Thyroid gland (tissue), 4 donors: ENCODE measurements at regions not wholly inside any gene's neighbourhood (a gene's known extent, or its start where the extent isn't known, plus 50 kb on each side); places are given as distances from the start of the nearest gene placed in this dataset.

Experiments used
- CTCF ChIP-seq, 6 experiments: fragments of 200-600 bp in 3 of 6; fragments of 450-650 bp in 3 of 6; sonication (generic) in 3 of 6; IDR thresholded peaks; one replicate each; pipeline ENCODE4 v1.5.1; 2016 to 2019; ENCODE audit warnings: antibody characterized with exemption in 6 of 6, mild to moderate bottlenecking in 2 of 6, inconsistent platforms in 1 of 6, moderate library complexity in 1 of 6
- POLR2A ChIP-seq, 2 donors: fragments of 450-650 bp; IDR thresholded peaks; one replicate each; pipeline ENCODE4 v1.6.1; 2017; ENCODE audit warnings: antibody characterized with exemption in 2 of 2, mild to moderate bottlenecking in 2 of 2, moderate library complexity in 1 of 2

GRCh38 chr1:88118176-88118845 lies 565.8 kb upstream of the PKN2 start:
- TF ChIP-seq CTCF (IDR thresholded peaks at IDR 0.05) (no peak), POLR2A (IDR thresholded peaks at IDR 0.05) (no peak)
